Erythroblast (primary cell): ENCODE measurements at regions not wholly inside any gene's neighbourhood (a gene's known extent, or its start where the extent isn't known, plus 50 kb on each side); places are given as distances from the start of the nearest gene placed in this dataset.

ENCODE experiments used
- GATA1 ChIP-seq: IDR thresholded peaks from 2 replicates; pipeline ENCODE4 v1.6.1; 2011; ENCODE audit warnings: low read depth, mild to moderate bottlenecking, control low read depth, low read length, moderate library complexity
- POLR2A ChIP-seq: IDR thresholded peaks from 2 replicates; pipeline ENCODE4 v1.6.1; 2011; ENCODE audit warnings: mild to moderate bottlenecking, low read length

GRCh38 chr5:133712562-133712961 is 100.2 kb upstream of the FSTL4 start:
- TF ChIP-seq POLR2A (no peak), GATA1 (no peak)
